ENCODE measurements at regions not wholly inside any gene's neighbourhood (a gene's known extent, or its start where the extent isn't known, plus 50 kb on each side); places are given as distances from the start of the nearest gene placed in this dataset.
"Not testable (repeated sequence)": the region's sequence is repeated elsewhere in the genome, so short reads cannot be mapped to it uniquely, and the experiment has no call there.

DNA sequence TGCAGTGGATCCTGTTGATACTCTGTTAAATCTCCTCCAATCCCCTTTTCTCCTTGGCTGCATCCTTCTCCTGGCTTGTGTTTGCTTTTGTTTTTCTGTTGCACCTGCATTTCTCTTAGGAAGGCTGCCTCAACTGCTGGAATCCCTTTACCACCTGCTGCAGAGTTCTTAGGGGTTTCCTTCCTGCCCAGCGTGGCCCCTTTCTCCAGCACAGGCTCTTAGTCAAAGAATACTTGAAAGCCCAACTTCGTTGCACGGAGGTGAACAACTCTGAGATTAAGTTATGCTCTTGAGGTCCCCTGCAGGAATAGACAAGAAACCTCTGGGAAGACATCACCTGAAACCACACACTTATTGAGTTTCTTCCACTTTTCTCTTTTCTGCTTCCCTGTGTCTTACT is 121.6 kb upstream of the GRM7 start:
- no peak for DNase-seq

DNA sequence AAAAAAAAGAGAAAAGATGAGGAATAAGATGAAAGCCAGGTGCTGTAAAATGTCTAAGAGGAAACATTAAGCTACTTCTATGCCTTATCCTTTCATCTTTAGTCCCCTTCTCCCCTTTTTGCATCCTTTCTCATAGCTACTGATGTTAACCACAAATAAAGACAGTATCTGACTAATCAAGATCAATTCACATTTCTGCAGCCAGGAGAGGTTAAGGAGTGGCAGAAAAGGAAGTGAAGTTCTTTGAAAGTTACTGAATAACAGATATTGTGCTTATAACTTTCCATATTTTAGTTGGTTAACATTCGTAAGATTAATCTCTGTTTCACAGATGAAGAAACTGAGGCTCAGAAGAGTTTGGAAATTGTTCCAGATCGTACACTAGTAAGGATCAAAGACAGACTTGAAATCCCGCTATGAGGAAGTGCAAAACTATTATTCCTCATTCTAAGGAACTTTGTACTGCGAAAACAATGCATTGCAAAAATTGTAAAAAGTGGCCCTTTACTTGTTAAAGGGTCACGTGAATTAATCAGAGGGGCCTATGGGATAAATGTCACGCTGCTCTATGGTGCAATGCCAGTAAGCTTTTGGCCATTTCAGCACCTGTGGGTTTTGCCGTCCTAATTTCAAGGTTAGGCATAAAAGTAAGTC is 117.7 kb upstream of the GRM7 start:
- DNase-seq = no peak

DNA sequence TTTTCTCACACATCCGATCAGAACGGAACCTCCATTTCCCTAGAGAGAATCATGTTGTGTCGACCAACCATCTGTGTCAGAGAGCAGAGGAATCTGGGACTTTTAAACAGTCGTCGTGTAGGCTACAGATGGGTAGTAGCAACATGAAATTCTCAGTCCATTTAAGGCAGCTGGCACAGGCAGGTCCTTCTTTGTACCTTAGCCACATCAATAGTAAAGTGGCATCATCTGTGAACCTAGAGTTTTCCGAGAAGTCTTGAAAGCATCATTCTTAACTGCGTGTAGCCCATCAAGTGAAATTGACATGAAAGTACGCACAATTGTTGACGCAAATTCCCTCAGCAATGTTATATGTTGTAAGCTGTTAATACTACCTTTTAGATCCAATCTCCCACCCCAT is 114.5 kb upstream of the GRM7 start:
- no peak for DNase-seq

DNA sequence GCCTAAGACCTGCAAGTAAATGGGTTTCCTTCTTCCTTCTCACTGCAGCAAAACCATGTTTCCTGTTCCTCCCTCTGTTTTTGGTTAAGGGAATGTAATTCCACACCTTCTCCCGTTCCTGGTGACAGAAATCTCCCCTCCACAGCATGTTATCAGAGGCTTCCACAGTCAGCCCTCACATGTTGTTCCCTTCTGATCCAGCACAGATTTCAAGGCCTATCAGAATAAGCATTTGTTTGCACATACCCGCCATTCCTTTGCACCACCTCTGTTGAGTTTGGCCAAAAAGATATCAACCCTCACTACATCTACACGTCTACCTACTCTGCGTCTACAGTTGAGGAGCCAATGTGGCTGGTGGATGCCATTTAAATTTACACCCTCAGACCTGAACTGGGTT is 113.9 kb upstream of the GRM7 start:
- no peak for DNase-seq

DNA sequence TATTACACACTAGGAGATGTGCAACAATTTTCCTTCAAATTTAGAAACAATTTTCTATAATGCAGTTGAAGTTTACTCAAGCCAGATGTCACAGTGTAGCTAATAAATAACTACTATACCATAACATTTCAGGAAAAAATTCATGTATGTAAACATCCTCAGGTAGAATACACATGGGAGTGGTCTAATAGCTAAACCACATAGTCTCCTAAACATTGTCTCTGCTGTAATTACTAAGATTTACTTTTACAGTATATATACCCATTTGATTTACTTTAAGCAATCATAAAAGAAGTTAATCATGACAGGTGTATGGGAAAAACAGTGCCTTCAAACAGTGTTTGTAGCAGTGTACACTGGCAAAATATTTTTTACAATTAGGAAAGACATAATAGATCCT is 110.1 kb upstream of the GRM7 start:
- DNase-seq = no peak

DNA sequence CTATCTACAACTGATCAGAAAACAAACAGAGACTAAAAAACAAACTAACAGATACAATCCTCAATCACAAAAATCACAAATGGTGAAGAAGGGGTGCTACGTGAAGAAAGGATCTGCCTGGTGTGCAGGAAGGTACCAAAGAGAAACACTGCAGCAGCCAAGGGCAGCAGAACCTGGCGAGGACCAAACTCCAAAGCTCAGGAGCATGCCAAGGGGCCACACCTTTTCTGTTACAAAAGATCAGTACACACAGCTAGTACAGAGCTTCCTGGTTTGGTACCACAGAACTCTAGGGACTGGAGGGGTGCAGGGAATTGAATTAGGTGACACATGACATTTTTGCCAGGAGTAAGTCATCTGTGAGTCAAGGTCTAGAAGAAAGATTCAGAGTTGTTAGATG is 107.4 kb upstream of the GRM7 start:
- no peak for DNase-seq

DNA sequence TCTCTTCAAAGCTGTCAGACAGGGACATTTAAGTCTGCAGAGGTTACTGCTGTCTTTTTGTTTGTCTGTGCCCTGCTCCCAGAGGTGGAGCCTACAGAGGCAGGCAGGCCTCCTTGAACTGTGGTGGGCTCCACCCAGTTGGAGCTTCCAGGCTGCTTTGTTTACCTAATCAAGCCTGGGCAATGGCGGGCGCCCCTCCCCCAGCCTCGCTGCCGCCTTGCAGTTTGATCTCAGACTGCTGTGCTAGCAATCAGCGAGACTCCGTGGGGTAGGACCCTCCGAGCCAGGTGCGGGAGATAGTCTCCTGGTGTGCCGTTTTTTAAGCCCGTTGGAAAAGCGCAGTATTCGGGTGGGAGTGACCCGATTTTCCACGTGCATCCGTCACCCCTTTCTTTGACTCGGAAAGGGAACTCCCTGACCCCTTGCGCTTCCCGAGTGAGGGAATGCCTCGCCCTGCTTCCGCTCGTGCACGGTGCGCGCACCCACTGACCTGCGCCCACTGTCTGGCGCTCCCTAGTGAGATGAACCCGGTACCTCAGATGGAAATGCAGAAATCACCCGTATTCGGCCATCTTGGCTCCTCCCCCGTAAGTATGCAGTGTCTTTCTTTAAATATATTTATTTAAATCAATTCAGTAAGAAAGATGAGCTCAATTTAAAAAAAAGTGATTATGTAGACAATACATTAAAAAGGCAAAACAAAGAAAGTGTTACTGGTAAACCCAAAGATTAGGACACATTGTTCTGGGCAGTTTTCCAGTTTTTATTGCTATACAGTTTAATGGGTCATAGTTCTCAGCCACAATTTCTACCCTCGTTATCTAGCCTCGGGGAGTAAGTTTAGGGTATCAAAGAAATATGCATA is 91.2 kb upstream of the GRM7 start:
- not testable (repeated sequence) for DNase-seq

DNA sequence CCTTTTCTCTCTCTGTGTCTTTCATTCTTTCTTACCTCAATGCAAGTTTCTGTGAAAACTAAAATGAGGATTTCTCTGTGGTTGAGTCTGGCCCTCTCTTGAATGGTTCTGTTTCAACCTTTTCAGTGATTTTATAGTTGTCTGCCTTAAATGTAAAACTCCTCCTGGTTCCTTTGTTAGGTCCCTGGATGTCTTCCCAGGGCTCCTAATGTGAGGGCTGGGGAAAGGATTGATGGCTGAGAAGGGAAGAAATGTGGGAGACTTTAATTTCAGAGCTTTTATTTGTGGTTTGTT is 90.6 kb upstream of the GRM7 start:
- DNase-seq = no peak

DNA sequence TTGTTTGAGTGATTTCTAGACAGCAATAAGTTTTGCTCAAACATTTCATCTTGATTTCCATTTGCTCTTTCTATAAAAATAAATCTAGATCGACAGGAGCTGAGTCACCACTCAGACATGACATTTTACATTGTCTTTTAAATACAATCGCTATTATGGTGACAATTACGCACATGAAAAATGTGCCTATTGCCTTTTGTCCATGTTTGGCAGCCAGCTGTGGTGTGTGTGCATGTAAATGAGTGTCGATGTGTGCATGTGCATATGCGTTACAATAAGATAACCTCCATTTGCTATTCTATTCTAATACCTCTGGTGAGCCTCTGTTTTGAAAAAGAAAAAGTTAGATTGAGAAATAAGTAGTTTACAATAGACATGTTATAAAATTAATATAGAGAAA is 89.7 kb upstream of the GRM7 start:
- no peak for DNase-seq

DNA sequence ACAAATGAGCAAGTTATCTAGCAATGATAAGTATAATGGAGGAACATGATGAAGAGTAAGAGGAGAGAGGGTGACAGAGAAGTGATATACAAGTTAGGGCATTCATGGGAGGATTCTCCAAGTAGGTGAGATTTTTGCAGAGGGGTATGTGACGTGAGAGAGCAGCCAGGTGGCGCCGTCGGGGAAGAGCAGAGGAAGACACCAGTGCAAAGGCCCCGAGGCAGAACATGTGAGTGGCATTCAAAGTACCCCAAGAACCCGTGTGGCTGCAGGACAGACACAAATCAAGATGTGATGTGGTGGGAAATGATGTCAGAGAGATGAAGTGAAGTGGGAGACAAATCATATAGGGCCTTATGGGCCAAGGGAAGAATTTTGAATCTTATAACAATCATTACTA is 81.8 kb upstream of the GRM7 start:
- DNase-seq = no peak

DNA sequence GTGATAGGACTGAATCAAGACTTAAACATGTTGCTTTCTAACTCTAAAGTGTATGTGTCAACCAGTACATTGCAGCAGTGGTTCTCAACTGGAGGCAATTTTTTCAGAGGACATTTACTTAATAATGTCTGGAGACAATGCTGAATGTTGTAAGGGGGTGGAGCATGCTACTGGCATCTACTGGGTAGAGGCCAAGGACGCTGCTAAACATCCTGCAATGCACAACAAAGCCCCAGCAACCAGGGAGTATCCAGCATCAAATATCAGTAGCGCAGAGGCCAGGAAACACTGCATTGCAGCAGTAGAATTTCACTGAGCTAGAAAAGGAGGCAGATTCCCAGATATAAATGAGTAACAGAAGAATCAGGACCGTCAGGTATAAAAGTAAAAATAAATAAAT is 79.8 kb upstream of the GRM7 start:
- DNase-seq = no peak

DNA sequence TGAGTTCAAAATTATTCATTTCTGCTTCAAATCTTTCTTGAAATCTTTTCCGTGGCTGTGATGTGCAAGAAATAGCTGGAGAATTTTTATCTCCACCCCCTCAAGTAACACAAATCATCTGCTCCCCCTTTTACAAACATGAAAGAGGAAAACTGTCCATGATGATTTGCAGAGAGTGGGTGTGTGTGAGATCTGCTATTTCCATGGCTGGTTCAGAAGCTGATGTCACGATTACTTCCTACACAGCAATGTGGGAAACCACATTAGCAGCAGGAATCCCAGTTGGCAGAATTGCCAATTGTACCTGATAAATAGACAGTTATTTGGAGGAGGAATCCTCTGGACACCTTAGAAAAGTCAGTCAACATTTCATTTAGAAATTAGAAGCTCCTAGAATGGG is 75.2 kb upstream of the GRM7 start:
- no peak for DNase-seq

DNA sequence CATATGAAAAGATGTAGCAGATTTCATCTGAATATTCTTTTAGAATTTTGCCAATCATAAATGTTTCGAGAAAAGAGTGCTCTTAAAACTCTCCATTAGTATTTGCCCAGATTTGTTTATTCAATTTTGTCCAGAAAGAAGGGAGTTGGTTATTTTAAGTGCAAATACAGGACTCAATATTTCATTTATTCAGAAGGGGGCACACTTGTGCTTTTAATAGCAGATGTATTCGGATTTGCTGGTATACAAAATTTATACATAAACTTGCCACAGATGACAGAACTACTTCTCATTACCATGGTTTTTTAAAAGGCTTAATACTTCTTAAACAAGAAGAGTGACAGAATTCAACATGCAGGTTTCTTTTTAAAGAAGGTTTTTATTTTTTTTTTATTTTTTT is 69.8 kb upstream of the GRM7 start:
- no peak for DNase-seq

DNA sequence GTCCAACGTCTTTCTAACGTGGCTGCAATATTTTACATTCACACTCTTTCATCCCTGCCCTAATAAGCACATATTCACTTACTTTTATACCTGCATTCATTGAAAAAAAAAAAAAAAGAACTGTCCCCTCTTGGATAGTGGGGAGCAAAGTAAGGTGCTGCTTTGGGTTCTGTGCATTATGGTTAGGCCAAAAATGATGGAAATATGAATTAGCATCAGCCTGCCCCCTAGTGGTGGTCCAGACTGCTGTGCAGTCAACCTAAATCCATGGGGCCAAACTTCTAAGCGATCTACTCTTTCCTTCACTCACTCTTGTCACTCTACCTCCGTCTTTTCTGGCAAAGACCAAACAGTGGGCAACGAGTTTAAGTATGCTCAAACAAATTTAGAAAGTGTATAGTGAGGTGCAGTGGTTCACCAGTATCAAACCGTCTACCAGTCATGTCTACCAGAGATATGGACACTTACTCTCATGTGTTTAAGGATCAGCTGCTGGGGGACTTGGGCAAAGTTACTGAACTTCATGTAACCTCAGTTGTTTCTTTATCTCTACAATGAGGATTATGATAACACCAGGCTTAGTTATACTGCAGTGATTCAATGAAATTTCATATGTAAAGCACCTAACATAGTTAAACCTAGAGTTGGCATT is 61.5 kb upstream of the GRM7 start:
- peak; percentile 13 for DNase-seq

DNA sequence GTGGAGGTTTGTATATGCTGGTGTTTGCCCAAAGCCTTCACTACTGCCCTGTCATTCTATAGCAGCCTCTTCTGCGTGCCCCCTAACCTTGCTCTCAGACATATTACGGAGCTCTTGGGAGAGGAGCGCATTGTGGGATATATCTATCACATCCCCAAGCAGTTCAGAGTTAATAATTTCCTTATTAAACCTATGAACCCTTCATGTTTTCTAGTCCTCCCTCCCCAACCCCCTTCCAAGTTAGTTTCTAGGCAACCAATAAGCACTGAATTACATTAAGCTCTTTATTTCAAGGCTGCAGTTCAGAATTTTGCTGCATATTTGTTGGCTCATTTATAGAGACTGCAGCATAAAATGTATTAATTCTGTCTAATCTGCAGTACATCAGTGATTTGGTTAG is 57.3 kb upstream of the GRM7 start:
- no peak for DNase-seq

DNA sequence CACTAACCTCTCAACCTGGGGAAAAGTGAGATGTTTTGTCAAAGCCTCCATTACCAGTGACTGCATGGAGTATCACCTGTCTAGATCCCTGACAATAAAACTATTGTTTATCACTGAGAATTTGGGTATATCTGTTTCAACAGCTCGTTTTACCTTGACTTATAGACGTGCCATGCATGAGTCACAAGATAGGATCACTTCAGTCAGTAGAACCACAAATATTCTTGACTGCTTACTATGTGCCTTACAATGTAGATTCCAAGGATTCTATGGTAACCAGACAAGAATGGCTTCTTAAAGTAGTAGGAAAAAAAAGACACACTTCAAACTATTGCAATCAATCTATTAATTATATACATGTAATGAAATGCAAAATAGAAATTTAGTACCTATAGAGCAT is 55.7 kb upstream of the GRM7 start:
- DNase-seq = no peak

DNA sequence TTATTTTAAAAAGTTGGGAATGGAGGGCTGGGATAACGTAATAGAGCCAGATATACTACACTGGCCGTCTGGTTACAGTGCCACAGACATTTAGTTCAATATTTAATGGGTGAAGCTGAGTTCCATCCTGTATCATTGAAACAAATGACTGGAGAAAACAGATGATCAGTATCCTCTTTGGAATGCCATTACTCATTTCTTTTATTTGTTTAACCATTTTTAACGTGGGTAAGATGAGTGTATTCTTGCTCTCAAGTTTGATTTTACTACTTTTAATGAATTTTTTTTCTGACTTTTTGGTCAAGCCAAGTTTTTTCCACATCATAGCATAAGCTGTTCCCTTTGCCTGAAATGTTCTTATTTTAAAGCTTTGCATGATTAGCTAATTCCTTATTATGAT is 53.9 kb upstream of the GRM7 start:
- no peak for DNase-seq

DNA sequence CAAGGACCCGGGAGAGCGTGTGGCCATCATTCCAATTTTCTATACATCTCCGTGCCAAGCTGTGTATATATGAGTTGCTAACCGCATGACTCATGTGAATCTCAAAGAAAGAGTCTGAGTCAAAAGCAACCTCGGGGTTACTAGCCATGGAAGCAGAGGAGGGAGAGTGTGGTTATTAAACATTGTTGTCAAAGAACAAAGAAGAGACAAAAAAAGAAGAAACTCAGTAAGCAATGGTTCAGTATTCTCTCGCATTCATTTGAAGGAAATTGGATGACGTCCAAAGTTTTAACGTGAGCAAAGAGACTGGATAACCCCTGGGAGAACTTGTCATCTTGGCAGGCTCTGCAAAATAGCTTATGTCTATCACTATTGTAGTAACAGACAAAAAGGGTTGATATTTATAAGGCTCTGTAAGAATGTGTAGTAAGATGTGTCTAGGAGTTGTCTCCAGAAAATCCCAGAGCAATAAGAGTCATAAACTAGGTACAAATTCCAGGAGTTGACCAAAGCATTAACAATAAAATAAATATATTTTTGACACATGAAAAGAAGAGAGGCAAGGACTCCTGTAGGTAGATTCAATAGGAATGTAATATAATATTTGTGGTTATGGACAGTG is 52.8 kb upstream of the GRM7 start:
- no peak for DNase-seq

DNA sequence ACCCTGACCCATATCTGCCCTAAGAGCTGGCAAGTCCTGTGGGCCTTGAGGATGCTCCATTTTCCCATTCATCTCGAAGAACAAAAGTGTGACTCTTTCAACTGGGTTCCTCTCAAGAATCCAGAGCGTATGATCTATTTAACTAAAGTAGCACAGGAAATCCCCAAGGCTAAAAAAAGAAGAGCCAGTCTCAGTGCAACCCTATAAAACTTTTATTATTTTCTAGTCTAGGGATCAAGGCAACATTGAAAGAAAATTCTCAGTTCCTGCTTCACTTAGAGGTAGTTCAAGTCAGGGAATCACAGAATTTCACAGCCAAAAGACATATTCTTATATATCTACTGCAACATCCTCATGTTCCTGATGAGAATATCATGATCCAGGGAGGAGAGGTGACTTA is 51.6 kb upstream of the GRM7 start:
- DNase-seq = no peak
